Suprapubic skin (tissue), 4 donors: ENCODE measurements at regions not wholly inside any gene's neighbourhood (a gene's known extent, or its start where the extent isn't known, plus 50 kb on each side); places are given as distances from the start of the nearest gene placed in this dataset.

ENCODE experiments used
- CTCF ChIP-seq, 2 donors: fragments of 200-600 bp in 1 of 2; fragments of 450-650 bp in 1 of 2; sonication (generic) in 1 of 2; IDR thresholded peaks; one replicate each; pipeline ENCODE4 v1.5.1; 2016 to 2019; ENCODE audit warnings: antibody characterized with exemption in 2 of 2, mild to moderate bottlenecking in 1 of 2, moderate library complexity in 1 of 2
- POLR2A ChIP-seq, 2 donors: fragments of 450-650 bp; IDR thresholded peaks; one replicate each; pipeline ENCODE4 v1.6.1; 2017; ENCODE audit warnings: antibody characterized with exemption in 2 of 2, mild to moderate bottlenecking in 2 of 2, moderate library complexity in 2 of 2
- POLR2AphosphoS5 ChIP-seq, 3 donors: sonication (generic); formaldehyde crosslinking; IDR thresholded peaks; one replicate each; pipeline ENCODE4 v1.6.1; 2017; ENCODE audit warnings: antibody characterized with exemption in 3 of 3

GRCh38 chr1:204782118-204782700 is 88.5 kb upstream of the NFASC start:
- TF ChIP-seq POLR2A (IDR thresholded peaks at IDR 0.05) (no peak), CTCF (IDR thresholded peaks at IDR 0.05) (no peak), POLR2AphosphoS5 (IDR thresholded peaks at IDR 0.05) (no peak)
